Loucy (cell line): ENCODE measurements at regions not wholly inside any gene's neighbourhood (a gene's known extent, or its start where the extent isn't known, plus 50 kb on each side); places are given as distances from the start of the nearest gene placed in this dataset.

Source experiments
- EZH2phosphoT487 ChIP-seq: fragments of 200-600 bp; IDR thresholded peaks from 2 replicates; pipeline ENCODE4 v1.6.1; 2018; ENCODE audit warnings: antibody characterized with exemption, mild to moderate bottlenecking, moderate library complexity, borderline replicate concordance
- TF ChIP-seq, protein P1 (sequence below): fragments of 200-600 bp; sonication (generic); conservative IDR thresholded peaks from 2 replicates; pipeline ENCODE4 v1.5.1; 2014; ENCODE audit warnings: mild to moderate bottlenecking, antibody characterized with exemption, low read length

- TF ChIP-seq EZH2phosphoT487: no peak
- TF ChIP-seq, protein P1, sequence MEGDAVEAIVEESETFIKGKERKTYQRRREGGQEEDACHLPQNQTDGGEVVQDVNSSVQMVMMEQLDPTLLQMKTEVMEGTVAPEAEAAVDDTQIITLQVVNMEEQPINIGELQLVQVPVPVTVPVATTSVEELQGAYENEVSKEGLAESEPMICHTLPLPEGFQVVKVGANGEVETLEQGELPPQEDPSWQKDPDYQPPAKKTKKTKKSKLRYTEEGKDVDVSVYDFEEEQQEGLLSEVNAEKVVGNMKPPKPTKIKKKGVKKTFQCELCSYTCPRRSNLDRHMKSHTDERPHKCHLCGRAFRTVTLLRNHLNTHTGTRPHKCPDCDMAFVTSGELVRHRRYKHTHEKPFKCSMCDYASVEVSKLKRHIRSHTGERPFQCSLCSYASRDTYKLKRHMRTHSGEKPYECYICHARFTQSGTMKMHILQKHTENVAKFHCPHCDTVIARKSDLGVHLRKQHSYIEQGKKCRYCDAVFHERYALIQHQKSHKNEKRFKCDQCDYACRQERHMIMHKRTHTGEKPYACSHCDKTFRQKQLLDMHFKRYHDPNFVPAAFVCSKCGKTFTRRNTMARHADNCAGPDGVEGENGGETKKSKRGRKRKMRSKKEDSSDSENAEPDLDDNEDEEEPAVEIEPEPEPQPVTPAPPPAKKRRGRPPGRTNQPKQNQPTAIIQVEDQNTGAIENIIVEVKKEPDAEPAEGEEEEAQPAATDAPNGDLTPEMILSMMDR: no peak
These were observed 271.9 kb upstream of the OPRM1 start for GRCh38 chr6:153767127-153767526.
